ENCODE measurements at regions not wholly inside any gene's neighbourhood (a gene's known extent, or its start where the extent isn't known, plus 50 kb on each side); places are given as distances from the start of the nearest gene placed in this dataset.

GRCh38 chr4:111678479-111678878 is 466.8 kb upstream of the FAM241A start:
- H4K91ac ChIP-seq (replicated peaks; ENCODE audit: insufficient read length, low read length), result no peak overlapping the region
- no peaks in the 10 kb centered on the region for H4K20me1 ChIP-seq (replicated peaks in 1 of 2; ENCODE audit: control insufficient read depth in 1 of 2, insufficient read depth in 2 of 2, low read length in 2 of 2)
- no peak for DNase-seq (ENCODE audit: low read depth in 1 of 2, low spot score in 2 of 2)
- no peak overlapping the region for H2BK15ac ChIP-seq (ENCODE audit: low read length)
- no peak overlapping the region for H2BK20ac ChIP-seq (ENCODE audit: low read length)
- no peak overlapping the region for H2BK5ac ChIP-seq (ENCODE audit: low read depth, low read length)
- no peaks in the 10 kb centered on the region for H3K36me3 ChIP-seq (ENCODE audit: control insufficient read depth in 2 of 4, insufficient read depth in 4 of 4, low read length in 3 of 4)
- no peak overlapping the region for H2BK12ac ChIP-seq (ENCODE audit: low read depth, low read length)
- POLR2A ChIA-PET (ENCODE audit: partially characterized antibody), result no interaction called here
- no peak overlapping the region for H4K5ac ChIP-seq (ENCODE audit: insufficient read length, low read depth, low read length)
- 91% methylated on average over 1 of the region's 1 CpG; no CpG with 5 or more reads in 1 of the 2 experiments for WGBS, 2 experiments (ENCODE audit: extremely low coverage in 1 of 2, insufficient coverage in 1 of 2, insufficient read length in 1 of 2, insufficient replicate concordance in 2 of 2, low coverage in 1 of 2, low lambda C conversion rate in 2 of 2, missing lambda C conversion rate in 1 of 2)
- no peaks in the 10 kb centered on the region for H3K4me1 ChIP-seq (replicated peaks in 1 of 4; ENCODE audit: control insufficient read depth in 3 of 4, insufficient read depth in 4 of 4, low read length in 3 of 4)
- no peak overlapping the region for H3K9ac ChIP-seq (replicated peaks in 1 of 4; ENCODE audit: extremely low read depth in 1 of 4, low read depth in 3 of 4, low read length in 3 of 4)
- CTCF ChIA-PET (ENCODE audit: partially characterized antibody), result interaction anchor here (0.6 to 1.2 kb wide), 4 partner anchors 37 to 1333 kb away, joined by 3 to 4 read pairs (median 3); no protein-coding TSS in a partner anchor
- TF ChIP-seq E2F6 (IDR thresholded peaks at IDR 0.05), result no peak
- no peak overlapping the region for H3K56ac ChIP-seq (replicated peaks; ENCODE audit: insufficient read length, low read depth, low read length)
- H3K23me2 ChIP-seq (ENCODE audit: low read depth, low read length), result no peaks in the 10 kb centered on the region
- no peak overlapping the region for H3K23ac ChIP-seq (ENCODE audit: insufficient read length)
- H3K4me2 ChIP-seq (ENCODE audit: insufficient read depth in 1 of 2, low read depth in 2 of 2, low read length in 2 of 2), result no peak overlapping the region
- no peak overlapping the region for H3K4me3 ChIP-seq (ENCODE audit: extremely low read depth in 1 of 4, insufficient read depth in 2 of 4, low read depth in 3 of 4, low read length in 4 of 4)
- H2BK120ac ChIP-seq (replicated peaks; ENCODE audit: low read depth, low read length), result no peak overlapping the region
- no peak overlapping the region for H3K18ac ChIP-seq (ENCODE audit: extremely low read depth, low read length)
- no peak for FAIRE-seq
- H3K27me3 ChIP-seq (replicated peaks in 1 of 4; ENCODE audit: control insufficient read depth in 3 of 4, extremely low read depth in 1 of 4, insufficient read depth in 3 of 4, low read length in 3 of 4), result no peaks in the 10 kb centered on the region
- 0 out of 2 replicates have a peak overlapping the region, but pooled peaks have one; percentile 72 for H2AFZ ChIP-seq (ENCODE audit: low read length)
- no peak overlapping the region for H3K4ac ChIP-seq (replicated peaks; ENCODE audit: insufficient read length, low read depth, low read length)
- no peaks in the 10 kb centered on the region for H3K79me1 ChIP-seq (ENCODE audit: low read depth, low read length)
- H3K79me2 ChIP-seq (ENCODE audit: control insufficient read depth in 1 of 2, insufficient read depth in 2 of 2, low read length in 2 of 2), result no peaks in the 10 kb centered on the region
- no peaks in the 10 kb centered on the region for H3K9me3 ChIP-seq (ENCODE audit: insufficient read depth in 2 of 2, low read depth in 1 of 2, low read length in 1 of 2)
- H3K27ac ChIP-seq (ENCODE audit: low read depth, low read length), result no peak overlapping the region
- H4K8ac ChIP-seq (ENCODE audit: extremely low read depth, insufficient read depth, low read length), result no peak overlapping the region
- H2AK5ac ChIP-seq (ENCODE audit: low read depth, low read length), result no peak overlapping the region
- no peak overlapping the region for H3K14ac ChIP-seq (ENCODE audit: insufficient read length)
